Lower leg skin (tissue), 3 donors: ENCODE measurements at regions not wholly inside any gene's neighbourhood (a gene's known extent, or its start where the extent isn't known, plus 50 kb on each side); places are given as distances from the start of the nearest gene placed in this dataset.

Experiments
- CTCF ChIP-seq, 3 donors: fragments of 450-650 bp; IDR thresholded peaks; one replicate each; pipeline ENCODE4 v1.5.1; 2016; ENCODE audit warnings: antibody characterized with exemption in 3 of 3, mild to moderate bottlenecking in 3 of 3, moderate library complexity in 2 of 3
- POLR2A ChIP-seq, 2 donors: fragments of 450-650 bp; IDR thresholded peaks; one replicate each; pipeline ENCODE4 v1.6.1; 2016 to 2017; ENCODE audit warnings: antibody characterized with exemption in 2 of 2, mild to moderate bottlenecking in 1 of 2, moderate library complexity in 1 of 2

GRCh38 chr16:66304151-66304550, 62.3 kb upstream of the CDH5 start:
- TF ChIP-seq CTCF (IDR thresholded peaks at IDR 0.05) (no peak), POLR2A (IDR thresholded peaks at IDR 0.05) (no peak)
